ENCODE measurements at regions not wholly inside any gene's neighbourhood (a gene's known extent, or its start where the extent isn't known, plus 50 kb on each side); places are given as distances from the start of the nearest gene placed in this dataset.

- H3K27ac ChIP-seq: no peak overlapping the region
These were observed 355.6 kb upstream of the SLC30A5 start for GRCh38 chr5:68738236-68738635.

GRCh38 chr5:68738841-68739240 is 355.0 kb upstream of the SLC30A5 start:
- TF ChIP-seq EP300 (IDR thresholded peaks at IDR 0.05): no peak
- TF ChIP-seq, protein P1, sequence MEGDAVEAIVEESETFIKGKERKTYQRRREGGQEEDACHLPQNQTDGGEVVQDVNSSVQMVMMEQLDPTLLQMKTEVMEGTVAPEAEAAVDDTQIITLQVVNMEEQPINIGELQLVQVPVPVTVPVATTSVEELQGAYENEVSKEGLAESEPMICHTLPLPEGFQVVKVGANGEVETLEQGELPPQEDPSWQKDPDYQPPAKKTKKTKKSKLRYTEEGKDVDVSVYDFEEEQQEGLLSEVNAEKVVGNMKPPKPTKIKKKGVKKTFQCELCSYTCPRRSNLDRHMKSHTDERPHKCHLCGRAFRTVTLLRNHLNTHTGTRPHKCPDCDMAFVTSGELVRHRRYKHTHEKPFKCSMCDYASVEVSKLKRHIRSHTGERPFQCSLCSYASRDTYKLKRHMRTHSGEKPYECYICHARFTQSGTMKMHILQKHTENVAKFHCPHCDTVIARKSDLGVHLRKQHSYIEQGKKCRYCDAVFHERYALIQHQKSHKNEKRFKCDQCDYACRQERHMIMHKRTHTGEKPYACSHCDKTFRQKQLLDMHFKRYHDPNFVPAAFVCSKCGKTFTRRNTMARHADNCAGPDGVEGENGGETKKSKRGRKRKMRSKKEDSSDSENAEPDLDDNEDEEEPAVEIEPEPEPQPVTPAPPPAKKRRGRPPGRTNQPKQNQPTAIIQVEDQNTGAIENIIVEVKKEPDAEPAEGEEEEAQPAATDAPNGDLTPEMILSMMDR (IDR thresholded peaks at IDR 0.05): no peak
- Histone ChIP-seq H3K4me1 (ENCODE audit: insufficient read depth) (no peaks in the 10 kb centered on the region), H3K36me3 (no peaks in the 10 kb centered on the region), H3K27me3 (no peaks in the 10 kb centered on the region), H3K27ac (no peak overlapping the region), H3K9me3 (no peaks in the 10 kb centered on the region), H3K4me3 (no peak overlapping the region)
- intact Hi-C loops (cut with DNase I): no loop called here
- no peak for DNase-seq
- WGBS, 3 donors: 91 to 97% (median 91%) methylated on average over 4 of the region's 4 CpGs

More at GRCh38 chr5:68738236-68738635, 355.6 kb upstream of the SLC30A5 start:
- Histone ChIP-seq H3K27me3 (no peaks in the 10 kb centered on the region), H3K4me1 (ENCODE audit: insufficient read depth) (no peaks in the 10 kb centered on the region), H3K36me3 (no peaks in the 10 kb centered on the region), H3K9me3 (no peaks in the 10 kb centered on the region), H3K4me3 (no peak overlapping the region)
- DNase-seq: no peak
- TF ChIP-seq EP300 (IDR thresholded peaks at IDR 0.05) (no peak), POLR2A (IDR thresholded peaks at IDR 0.05) (no peak)
- WGBS, 3 donors: 82 to 93% (median 88%) methylated on average over 9 of the region's 9 CpGs
- intact Hi-C loops (cut with DNase I): no loop called here

- Histone ChIP-seq H3K4me3 (no peak overlapping the region), H3K27me3 (no peaks in the 10 kb centered on the region), H3K4me1 (ENCODE audit: insufficient read depth) (no peaks in the 10 kb centered on the region), H3K27ac (no peak overlapping the region), H3K9me3 (no peaks in the 10 kb centered on the region), H3K36me3 (no peaks in the 10 kb centered on the region)
- WGBS, 3 donors: 91 to 97% (median 97%) methylated on average over 5 of the region's 5 CpGs
- TF ChIP-seq EP300 (IDR thresholded peaks at IDR 0.05): no peak
- TF ChIP-seq POLR2A (IDR thresholded peaks at IDR 0.05): no peak
- TF ChIP-seq, protein P1 (IDR thresholded peaks at IDR 0.05): no peak
- no peak for DNase-seq
- intact Hi-C loops (cut with DNase I): no loop called here
These were observed 354.1 kb upstream of the SLC30A5 start for GRCh38 chr5:68739752-68740151.

DNA sequence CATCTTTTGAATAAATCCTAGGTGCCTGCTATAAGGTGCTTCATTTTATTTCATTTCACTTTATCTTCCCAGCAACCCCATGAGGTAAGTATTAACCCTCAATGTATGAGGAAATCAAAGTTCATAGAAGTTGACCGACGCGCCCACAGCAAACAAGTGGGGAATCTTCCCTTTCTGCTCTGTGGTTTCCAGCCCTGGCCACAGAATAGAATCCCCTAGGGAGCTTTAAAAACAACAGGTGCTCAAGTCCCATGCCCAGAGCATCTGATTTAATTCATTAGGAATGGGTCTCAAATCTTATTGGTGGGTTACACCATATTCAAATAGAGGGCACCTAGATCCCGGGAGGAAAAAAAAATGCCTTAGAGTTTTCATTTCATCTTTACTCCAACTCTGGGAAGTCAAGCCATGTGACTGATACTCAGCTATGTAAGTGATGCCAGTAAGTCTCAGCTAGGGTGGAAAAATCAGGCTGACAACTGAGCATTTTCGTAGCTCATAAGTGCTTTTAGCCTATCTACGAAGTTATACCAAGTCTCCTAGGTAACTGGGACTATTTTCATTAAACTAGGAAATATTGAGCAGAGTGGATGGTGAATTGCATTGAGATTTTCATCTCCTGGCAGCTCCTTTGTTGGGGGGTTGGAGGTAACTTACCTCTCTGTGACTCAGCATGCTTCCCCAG is 353.4 kb upstream of the SLC30A5 start:
- WGBS, 3 donors: 90 to 96% (median 93%) methylated on average over 6 of the region's 6 CpGs
- no peaks in the 10 kb centered on the region for H3K4me1 ChIP-seq (ENCODE audit: insufficient read depth)
- no peaks in the 10 kb centered on the region for H3K9me3 ChIP-seq
- no peak for DNase-seq
- TF ChIP-seq EP300 (IDR thresholded peaks at IDR 0.05) (no peak), POLR2A (IDR thresholded peaks at IDR 0.05) (no peak)
- TF ChIP-seq, protein P1 (IDR thresholded peaks at IDR 0.05): no peak
- H3K36me3 ChIP-seq: no peaks in the 10 kb centered on the region
- H3K4me3 ChIP-seq: no peak overlapping the region
- no peak overlapping the region for H3K27ac ChIP-seq
- intact Hi-C loops (cut with DNase I): no loop called here
- H3K27me3 ChIP-seq: no peaks in the 10 kb centered on the region

GRCh38 chr5:68744206-68744605 is 349.6 kb upstream of the SLC30A5 start:
- no peak for DNase-seq
- Histone ChIP-seq H3K4me1 (ENCODE audit: insufficient read depth) (no peaks in the 10 kb centered on the region), H3K4me3 (no peak overlapping the region), H3K36me3 (no peaks in the 10 kb centered on the region), H3K27ac (no peak overlapping the region), H3K9me3 (no peaks in the 10 kb centered on the region), H3K27me3 (no peaks in the 10 kb centered on the region)
- TF ChIP-seq, protein P1 (IDR thresholded peaks at IDR 0.05): no peak
- TF ChIP-seq EP300 (IDR thresholded peaks at IDR 0.05): no peak
- no peak for TF ChIP-seq POLR2A (IDR thresholded peaks at IDR 0.05)
- 79 to 86% (median 83%) methylated on average over 4 of the region's 4 CpGs for WGBS, 3 donors
- intact Hi-C loops (cut with DNase I): no loop called here

Data from ovary (tissue), 7 donors.